GM04503 (cell line): ENCODE measurements at regions not wholly inside any gene's neighbourhood (a gene's known extent, or its start where the extent isn't known, plus 50 kb on each side); places are given as distances from the start of the nearest gene placed in this dataset.
"Not testable (repeated sequence)": the region's sequence is repeated elsewhere in the genome, so short reads cannot be mapped to it uniquely, and the experiment has no call there.

Experiments used
- DNase-seq: peaks from one replicate; pipeline ENCODE4 v3.0.0-alpha.2; 2012; ENCODE audit warnings: low read depth

DNA sequence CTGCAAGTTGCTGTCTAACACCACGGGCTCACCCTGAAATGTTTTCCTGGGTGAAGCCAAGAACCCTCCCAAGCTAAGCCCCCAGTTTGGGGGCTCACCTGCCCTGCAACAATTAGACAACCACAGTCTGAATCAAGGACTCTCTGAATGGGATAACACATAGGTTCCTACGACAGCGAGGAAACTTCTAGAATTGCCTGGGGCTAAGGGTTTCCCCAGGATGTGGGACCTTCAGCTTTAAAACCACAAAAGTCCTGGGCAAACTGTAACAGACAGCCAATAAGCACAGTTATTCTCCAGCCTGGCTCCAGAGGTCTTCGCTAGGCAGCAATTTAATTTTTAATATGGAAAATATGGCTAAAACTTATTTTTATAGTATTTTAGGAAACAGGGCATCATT lies 162.6 kb downstream of the PRKX start:
- no peak for DNase-seq

DNA sequence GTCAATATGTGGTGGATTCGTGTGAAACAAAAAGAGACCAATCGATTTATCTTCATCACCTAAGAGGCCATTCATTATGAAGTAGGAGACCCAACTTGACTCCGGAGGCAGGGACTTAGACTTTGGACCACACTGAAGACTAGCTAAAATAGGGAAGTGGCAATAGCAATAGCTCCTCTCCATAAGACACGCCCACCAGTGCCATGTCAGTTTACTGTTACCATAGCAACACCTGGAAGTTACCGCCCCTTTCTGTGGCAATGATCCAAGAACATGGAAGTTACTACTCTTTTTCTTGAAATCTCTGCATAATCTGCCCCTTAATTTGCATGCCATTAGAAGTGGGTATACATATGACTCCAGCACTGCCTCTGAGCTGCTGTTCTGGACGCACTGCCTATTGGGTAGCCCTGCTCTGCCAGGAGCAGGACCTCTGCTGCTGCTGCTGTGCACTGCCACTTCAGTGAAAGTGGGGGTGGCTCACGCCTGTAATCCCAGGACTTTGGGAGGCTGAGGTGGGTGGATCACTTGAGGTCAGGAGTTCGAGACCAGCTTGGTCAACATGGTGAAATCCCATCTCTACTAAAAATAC lies 163.2 kb downstream of the PRKX start:
- DNase-seq, result no peak

DNA sequence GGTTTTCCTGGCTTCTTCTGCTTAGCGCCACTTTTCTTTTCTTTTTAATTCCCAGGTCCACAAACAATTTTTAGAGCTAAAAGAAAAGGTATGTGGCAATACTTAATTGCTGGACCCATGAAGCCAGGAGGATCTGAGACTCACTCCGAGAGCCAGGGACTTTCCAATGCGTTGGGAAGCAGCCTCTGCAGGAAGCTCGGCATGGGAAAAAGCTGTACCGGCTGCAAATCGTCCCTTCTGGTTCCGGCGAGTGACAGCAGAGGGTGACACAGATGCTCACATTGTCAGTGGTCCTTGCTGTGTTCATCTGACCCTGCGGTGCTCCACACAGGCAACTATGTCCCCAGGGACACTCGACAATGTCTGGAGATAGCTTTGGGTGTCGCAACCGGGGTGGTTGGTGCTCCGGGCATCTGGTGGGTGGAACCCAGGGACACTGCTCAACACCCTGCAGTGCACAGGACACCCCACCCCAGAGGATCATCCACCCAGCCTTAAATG lies 164.0 kb downstream of the PRKX start:
- DNase-seq, result no peak

DNA sequence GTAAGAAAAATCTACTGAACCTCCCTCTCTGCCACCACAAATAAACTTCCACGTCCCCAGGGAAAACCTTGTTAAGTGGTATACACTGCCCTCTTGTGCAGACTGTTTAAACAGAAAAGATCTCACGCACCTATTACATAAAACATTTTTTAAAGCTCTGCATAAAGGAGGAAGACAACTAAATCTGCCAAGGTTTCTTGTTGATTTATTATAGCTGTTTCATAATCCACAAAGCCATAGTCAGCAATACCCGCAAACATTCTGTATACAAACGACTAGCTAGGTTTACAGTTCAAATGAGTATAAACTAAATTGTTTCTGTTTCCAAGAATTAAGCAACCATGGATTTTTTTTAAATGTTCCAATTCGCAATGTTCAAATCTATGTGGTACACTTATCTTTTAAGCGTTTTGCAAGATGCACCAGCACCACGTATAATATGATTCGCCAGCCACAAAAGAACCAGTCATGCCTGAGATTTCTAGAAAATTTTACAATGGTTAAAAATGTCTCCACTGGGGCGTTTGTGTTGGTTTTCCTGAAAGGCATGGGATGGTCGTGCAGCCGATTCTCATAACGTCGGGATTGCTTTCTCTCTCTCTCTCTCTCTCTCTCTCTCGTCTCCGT lies 164.6 kb downstream of the PRKX start:
- DNase-seq, result peak; percentile 60

DNA sequence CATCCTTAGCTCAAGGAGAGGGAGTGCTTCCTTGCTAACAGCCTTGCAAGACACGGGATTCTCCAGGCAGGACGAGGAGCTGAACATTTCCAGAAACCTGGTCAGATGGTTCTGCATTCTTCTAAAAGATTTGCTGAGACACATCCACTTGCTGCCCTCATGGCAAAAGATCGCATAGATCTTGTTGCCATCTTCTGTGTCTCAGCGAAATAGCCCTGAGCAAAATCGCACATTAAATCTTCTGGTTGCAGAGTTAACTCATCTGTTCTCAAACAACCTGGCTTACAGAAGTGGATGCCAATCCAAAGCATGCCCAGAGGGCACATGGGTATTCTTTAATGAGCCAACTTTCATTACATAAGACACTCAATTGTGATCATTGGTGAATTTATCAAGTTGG lies 167.5 kb downstream of the PRKX start:
- DNase-seq, result no peak

DNA sequence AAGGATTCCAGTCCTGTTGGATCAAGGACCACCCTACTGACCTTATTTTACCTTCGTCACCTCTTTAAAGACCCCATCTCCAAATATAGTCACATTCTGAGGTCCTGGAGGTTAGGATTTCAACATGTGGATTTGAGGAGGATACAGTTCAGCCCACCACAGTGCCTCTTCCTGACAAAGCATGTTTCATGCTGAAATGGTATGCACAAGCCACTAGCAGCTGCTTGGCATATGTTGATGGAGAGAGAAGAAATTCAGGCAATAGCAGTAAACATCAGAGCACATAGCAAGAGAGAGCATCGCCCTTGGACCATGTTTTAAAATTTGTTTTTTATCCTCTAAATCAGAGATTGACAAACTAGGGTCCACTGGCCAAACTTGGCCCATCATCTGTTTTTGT lies 172.1 kb downstream of the PRKX start:
- no peak for DNase-seq

DNA sequence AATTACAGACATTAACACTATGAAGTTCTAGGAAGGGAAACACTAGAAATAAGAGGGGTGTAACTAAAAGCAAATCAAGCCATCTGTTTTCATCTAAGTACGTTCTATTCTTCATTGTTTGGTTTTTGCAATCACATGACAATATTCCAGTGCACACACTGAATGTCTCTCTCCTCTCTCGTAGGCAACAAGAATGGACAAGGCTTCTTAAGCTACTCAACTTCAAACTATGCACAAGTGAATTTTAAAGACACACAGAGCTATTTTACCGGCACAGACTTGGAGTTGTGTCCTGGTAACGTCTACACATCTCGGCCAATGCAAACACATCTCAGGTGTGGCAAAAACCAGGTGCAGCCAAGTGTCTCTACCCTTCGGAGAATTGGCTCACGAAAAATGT lies 173.3 kb downstream of the PRKX start:
- no peak for DNase-seq

DNA sequence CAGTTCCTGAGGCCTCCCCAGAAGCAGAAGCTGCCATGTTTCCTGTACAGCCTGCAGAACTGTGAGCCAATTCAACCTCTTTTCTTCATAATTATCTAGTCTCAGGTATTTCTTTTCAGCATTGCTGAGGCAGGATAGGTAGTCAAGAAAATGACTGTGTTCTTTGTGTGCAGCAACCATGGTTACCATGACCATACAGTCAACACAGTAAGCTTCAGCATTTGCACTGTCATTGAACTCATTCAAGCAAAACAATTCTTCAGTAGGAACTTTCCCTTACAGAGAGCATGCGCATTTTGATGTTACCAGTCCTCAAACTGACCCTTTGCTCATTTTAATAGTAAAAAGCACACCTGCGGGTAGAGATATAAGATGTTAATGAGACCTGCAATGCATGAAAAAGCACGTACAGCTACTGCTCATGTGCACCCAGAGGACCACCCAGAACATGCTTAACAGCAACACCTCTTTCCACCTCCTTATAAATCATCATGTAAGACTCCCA lies 180.8 kb downstream of the PRKX start:
- DNase-seq, result no peak

DNA sequence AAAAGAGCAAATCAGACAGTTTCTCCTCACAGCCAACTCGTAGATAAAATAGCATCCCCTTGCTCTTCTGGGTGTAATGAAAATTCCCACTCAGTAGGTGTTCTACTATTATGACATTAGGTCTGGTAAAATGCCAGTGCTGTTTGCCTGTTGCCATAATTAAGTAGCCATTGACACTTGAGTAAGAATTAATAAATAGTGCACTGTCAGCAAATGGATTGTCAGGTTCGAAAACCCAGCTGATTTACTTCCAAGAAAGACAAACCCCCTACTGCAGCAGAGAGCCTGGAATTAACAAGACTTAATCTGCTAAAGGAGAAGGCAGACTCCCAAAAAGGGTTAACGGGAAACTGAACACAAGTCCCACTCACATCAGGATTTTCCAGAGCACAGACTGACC lies 182.0 kb downstream of the PRKX start:
- DNase-seq, result not testable (repeated sequence)

DNA sequence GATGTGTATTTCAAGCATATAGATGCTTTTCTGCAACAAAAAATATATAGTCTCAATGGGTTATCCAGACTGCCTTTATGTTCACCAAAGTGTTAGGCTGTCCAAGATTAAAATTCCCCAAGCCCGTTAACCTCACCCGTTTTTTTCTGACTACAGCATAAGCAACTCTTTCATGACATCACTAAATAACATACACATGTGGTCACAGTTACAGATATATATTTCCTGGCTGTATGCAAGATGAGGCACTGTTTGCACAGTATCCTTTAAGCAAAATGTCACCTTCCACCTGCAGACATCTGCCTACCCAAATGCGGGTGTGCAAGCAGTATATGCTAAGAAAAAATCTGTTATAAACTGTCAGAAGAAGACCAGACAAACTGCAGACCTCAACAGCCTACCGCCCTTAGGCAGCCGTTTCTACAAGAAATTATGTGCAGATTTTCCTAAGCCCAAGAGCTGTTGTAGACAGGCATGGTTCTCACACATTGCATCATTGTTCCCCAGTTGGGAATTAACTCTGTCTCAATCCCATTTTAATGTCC lies 183.1 kb upstream of the MXRA5 start:
- DNase-seq, result no peak

DNA sequence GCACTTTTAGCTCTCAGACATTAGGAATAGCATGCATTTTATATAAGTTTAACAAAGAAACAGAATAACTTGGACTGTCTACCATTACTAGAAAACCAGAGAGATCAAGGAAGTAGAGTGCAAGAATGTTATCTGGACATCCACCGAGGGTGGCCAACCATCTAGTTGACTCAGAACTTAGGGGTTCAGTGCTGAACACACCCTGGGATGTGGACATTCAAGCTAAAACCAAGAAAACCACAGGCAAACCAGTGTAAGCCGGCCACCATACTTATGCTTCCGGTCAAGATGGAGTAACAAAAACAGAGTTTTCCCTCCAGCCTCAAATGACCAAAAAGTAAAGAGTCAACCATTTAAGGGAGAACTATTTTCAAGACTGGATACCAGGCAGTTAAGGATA lies 181.4 kb upstream of the MXRA5 start:
- no peak for DNase-seq

DNA sequence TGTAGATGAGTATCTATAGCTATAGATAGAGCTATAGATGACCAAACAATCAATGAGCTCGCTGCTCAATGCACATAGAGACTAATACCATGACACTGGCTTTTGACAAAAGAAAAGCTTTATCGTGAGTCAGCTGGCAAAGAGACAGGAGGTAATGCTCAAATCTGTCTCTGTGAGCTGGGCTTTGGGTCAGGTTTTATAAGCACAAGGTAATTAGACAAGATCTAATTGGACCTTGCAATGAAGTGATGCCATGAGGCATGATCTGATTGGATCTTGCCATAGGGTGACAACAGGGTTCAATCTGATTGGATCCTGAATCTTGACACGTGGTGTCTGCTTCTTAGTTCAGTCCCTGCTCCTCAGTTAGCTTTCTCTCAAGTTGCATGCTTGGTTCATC lies 180.7 kb upstream of the MXRA5 start:
- DNase-seq, result no peak

DNA sequence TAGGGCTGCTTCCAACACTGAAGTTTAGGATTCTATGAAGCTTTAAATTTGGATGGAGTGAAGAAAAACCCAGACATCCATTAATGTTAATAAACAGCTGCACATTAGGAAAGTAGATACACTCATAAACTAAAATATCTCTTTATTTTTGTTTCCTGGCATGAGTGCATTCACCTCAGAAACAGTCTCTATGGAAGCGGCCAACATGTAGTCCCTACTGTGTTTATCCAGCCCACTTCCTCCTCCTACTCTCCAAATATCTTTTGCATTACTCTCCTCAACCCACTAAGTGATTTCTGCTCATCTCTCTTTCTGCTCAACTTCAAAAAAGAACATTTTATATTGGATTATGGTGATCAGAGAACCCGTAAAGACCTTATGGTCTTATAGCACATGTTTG lies 180.3 kb upstream of the MXRA5 start:
- DNase-seq, result no peak

DNA sequence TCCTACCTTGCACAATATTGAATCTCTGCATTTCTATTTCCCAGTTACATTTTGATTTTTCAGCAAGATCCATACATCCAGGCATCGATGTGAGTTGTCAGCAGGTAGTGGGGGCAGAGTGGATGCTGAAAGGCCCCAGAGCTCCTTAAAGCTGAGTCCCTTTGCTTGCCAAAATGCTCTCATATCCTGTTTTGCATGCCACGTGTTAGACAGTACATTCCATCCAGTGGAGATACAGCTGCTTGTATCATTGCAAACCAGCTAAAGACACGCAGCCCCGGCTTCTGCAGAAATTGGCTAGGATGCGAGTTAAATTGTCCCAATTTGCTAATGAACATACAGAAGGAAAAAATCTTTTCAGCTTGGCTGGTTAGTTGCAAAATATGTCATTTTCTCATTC lies 179.6 kb upstream of the MXRA5 start:
- no peak for DNase-seq

DNA sequence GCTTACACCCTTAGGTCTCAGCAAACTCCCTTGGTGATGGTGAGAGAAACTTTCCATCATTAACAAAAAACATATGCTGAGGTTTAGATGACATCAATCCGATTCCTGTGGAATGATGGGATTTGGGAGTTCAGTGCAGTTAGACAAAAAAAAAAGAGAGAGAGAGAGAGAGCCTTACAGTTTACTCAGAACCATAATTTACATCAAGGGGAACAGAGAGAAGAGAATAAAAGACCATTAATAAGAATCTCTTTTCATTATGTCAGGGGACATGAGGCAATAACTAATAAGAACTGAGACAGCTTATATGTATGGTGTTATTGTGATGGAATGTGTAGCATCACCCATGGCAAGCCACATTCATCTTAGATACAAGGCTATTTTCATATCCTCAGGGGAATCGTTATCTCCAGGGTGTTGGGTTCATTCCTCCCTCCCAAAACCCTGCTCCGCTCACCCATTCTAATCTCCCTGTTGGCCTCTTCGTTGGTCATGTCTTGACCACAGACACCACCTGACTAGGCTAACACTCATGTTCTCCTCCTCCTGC lies 175.7 kb upstream of the MXRA5 start:
- peak; percentile 77 for DNase-seq

DNA sequence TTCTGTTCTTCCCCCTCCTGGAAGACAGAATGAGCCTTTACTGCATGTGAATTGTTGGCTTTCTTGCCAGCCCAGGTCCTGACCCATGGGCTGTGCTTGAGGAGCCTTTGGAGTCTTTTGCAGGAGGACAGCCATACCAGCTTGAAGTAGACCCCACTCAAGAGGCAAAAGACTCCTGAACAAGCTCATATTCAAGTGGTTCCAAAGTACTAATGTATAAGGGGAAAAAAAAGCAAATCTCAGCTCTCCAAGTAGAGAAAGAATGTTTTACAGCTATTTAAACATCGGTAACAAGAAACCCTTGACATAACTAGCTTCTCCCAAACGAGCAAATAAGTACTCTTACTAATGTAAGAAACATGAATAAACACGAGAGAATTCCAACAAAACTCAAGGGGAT lies 174.9 kb upstream of the MXRA5 start:
- DNase-seq, result no peak

DNA sequence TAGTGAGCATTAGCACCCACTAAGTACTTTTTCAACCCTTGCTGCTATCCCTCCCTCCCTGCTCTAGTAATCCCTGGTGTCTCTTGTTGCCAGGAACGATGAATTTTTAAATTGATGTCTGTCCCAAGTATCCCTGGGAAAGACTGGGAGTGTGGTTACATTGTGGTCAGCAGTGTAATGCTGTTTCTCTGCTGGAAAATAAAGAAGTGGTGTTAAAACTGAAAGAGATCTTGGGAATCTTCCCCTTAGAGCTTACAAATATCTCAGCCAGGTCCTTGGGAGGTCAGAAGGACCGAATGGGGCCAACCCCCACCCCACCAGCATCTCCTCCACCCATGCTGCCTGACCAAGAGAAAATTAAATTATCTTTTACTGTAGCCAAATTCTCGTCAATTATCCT lies 174.5 kb upstream of the MXRA5 start:
- DNase-seq, result no peak

DNA sequence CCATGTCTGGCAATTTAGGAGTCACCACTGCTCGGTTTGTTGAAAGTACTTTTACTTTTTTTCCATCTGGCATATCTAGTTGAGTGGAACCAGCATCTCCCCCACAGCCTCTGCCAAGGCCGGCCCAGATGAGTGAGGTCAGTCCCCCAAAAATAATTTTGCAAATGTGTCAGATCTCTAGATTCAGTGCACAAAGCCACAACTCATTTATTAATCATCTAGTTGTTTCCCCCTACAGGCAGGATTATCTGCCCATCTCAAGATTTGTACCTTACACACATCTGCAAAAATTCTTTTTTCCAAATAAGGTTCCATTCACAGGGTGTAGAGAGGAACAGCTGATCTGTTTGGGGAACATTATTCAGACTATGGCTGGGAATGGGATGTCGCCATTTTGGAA lies 174.0 kb upstream of the MXRA5 start:
- no peak for DNase-seq

DNA sequence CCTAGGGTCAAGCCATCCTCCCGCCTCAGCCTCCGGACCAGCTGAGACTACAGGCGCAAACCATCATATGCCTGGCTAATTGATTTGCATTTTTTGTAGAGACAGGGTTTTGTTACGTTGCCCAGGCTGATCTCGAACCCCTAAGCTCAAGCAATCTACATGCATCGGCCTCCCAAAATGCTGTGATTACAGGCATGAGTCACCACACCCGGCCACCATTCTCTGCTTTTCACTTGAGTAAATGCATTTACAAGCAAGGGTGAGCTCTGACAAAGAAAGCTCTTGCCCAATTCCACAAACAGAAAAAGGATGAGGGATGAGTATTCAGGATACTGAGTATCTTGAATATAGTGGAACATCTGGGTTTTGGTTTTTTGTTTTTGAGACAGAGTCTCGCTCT lies 172.9 kb upstream of the MXRA5 start:
- DNase-seq, result not testable (repeated sequence)

DNA sequence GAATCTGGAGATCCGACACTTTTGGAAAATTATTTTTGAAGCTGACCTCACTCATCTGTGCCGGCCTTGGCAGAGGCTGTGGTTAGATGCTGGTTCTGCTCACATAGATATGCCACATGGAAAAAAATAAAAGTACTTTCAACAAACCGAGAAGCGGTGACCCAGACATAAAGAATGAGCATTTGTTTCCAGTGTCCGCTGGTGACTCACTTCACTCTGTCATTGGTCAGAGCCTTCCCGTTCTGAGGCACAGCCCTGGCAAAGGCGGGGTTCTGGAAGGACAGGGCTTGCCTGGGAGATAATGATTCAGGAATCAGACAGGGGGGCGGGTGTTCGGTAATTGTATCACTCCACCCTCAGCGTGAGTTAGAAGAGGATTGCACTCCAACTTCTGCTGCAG lies 172.4 kb upstream of the MXRA5 start:
- DNase-seq, result peak; percentile 93

DNA sequence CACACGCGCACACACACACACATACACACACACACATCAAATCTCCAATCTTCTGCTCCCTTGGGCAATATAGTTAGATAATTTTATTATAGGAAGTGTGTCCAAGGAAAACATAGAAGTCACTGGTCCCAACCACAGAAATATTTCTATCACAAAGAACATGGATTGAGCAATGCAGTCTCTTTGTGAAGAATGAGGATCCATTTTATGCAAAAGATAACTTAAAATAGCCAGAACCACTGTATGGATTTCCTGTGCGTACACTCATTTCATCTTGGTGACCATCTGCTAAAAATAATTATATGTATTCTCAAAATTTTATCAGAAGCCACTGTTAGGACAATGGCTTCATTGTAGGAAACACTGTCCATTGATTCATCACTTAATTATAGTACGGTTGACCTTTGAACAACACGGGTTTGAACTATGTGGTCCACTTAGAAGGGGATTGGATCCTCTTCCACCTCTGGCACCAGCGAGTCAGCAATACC lies 169.6 kb upstream of the MXRA5 start:
- no peak for DNase-seq

DNA sequence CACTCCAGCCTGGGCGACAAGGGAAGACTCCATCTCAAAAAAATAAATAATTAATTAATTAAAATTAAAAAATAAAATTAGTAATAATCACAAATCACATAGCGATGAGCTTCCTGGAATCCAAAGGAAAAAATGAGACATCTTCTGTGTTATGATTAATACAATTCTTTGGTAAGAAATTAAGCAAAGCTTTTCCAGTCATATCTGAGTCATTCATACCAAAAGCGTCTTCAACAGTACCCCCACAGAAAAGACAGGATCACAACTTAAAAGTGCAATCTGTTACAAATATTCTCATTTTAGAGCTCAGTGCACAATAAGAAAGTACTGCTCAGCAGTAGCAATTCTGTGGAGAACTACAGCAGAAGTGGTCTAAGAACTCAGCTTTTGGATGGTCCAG lies 168.5 kb upstream of the MXRA5 start:
- no peak for DNase-seq

DNA sequence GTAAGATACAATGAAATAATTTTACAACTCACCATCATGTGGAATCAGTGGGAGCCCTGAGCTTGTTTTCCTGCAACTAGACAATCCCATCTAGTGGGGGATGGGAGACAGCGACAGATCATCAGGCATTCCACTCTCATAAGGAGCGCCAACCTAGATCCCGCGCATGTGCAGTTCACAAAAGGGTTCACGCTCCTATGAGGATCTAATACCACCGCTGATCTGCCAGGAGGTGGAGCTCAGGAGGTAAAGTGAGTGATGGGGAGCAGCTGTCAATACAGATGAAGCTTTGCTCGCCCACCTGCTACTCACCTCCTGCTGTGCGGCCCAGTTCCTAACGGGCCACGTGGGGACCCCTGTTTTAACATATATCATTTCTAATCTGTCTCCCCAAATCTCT lies 165.7 kb upstream of the MXRA5 start:
- not testable (repeated sequence) for DNase-seq
